K562 (cell line): ENCODE measurements at regions not wholly inside any gene's neighbourhood (a gene's known extent, or its start where the extent isn't known, plus 50 kb on each side); places are given as distances from the start of the nearest gene placed in this dataset.

ENCODE experiments used
- ARID2 ChIP-seq: fragments of 450-650 bp; IDR thresholded peaks from 2 replicates; pipeline ENCODE4 v1.6.1; 2017; ENCODE audit warnings: antibody characterized with exemption, mild to moderate bottlenecking
- C11orf30 ChIP-seq: fragments of 450-650 bp; IDR thresholded peaks from 2 replicates; pipeline ENCODE4 v1.6.1; 2016; ENCODE audit warnings: low read depth, mild to moderate bottlenecking
- CHD2 ChIP-seq: IDR thresholded peaks from 2 replicates; pipeline ENCODE4 v1.6.1; 2011; ENCODE audit warnings: low read depth, low read length
- E4F1 ChIP-seq: fragments of 250-450 bp; sonication (Bioruptor Pico); IDR thresholded peaks from 2 replicates; pipeline ENCODE4 v1.5.0; 2021; ENCODE audit warnings: mild to moderate bottlenecking, borderline replicate concordance
- ELF1 ChIP-seq: fragments of 200-800 bp; sonication (Bioruptor generic); IDR thresholded peaks from 2 replicates; pipeline ENCODE4 v1.6.1; 2016; ENCODE audit warnings: missing genetic modification characterization, missing compliant biosample characterization
- LEF1 ChIP-seq: fragments of 450-650 bp; IDR thresholded peaks from 2 replicates; pipeline ENCODE4 v1.6.1; 2016; ENCODE audit warnings: mild to moderate bottlenecking
- NFATC3 ChIP-seq: fragments of 450-650 bp; IDR thresholded peaks from 2 replicates; pipeline ENCODE4 v1.6.1; 2017; ENCODE audit warnings: mild to moderate bottlenecking
- NR2C1 ChIP-seq, 2 experiments: fragments of 450-650 bp; IDR thresholded peaks; 2 replicates each; pipeline ENCODE4 v1.6.1; 2017; ENCODE audit warnings: mild to moderate bottlenecking in 2 of 2, antibody characterized with exemption in 1 of 2, inconsistent platforms in 1 of 2, missing compliant biosample characterization in 1 of 2, missing genetic modification characterization in 1 of 2
- PURB ChIP-seq: sonication (generic); formaldehyde crosslinking; IDR thresholded peaks from 2 replicates; pipeline ENCODE4 v1.9.0; 2021; ENCODE audit warnings: low read depth, mild to moderate bottlenecking, missing genetic modification reagents
- REST ChIP-seq, 2 experiments: fragments of 450-650 bp; formaldehyde crosslinking in 1 of 2; IDR thresholded peaks; 2 replicates each; pipeline versions ENCODE4 v1.4.0 to v1.6.1; 2014 to 2020; ENCODE audit warnings: mild to moderate bottlenecking in 2 of 2, borderline replicate concordance in 1 of 2, low read depth in 1 of 2
- YBX1 ChIP-seq: fragments of 450-650 bp; IDR thresholded peaks from 2 replicates; pipeline ENCODE4 v1.7.1; 2016; ENCODE audit warnings: mild to moderate bottlenecking
- ZKSCAN3 ChIP-seq: fragments of 250-450 bp; sonication (Bioruptor Pico); IDR thresholded peaks from 2 replicates; pipeline ENCODE4 v1.4.0; 2020
- ZNF263 ChIP-seq: sonication (generic); formaldehyde crosslinking; IDR thresholded peaks from 2 replicates; pipeline ENCODE4 v1.8.0; 2022; ENCODE audit warnings: mild to moderate bottlenecking, missing genetic modification reagents, borderline replicate concordance
- ZNF324 ChIP-seq: fragments of 250-450 bp; sonication (Bioruptor Pico); IDR thresholded peaks from 2 replicates; pipeline ENCODE4 v1.4.0; 2020; ENCODE audit warnings: mild to moderate bottlenecking
- ZNF507 ChIP-seq: conservative IDR thresholded peaks from 2 replicates; pipeline ENCODE4 v1.6.1; 2017; ENCODE audit warnings: missing genetic modification characterization, missing compliant biosample characterization
- ZNF583 ChIP-seq: fragments of 250-450 bp; sonication (Bioruptor Pico); IDR thresholded peaks from 2 replicates; pipeline ENCODE4 v1.4.0; 2020
- ZNF639 ChIP-seq, 2 experiments: fragments of 200-800 bp in 1 of 2; sonication (Bioruptor generic) in 1 of 2; sonication (generic) in 1 of 2; formaldehyde crosslinking in 1 of 2; IDR thresholded peaks in 1 of 2; conservative IDR thresholded peaks in 1 of 2; 2 replicates each; pipeline versions ENCODE4 v1.5.0 to v1.6.1; 2016 to 2020; ENCODE audit warnings: missing compliant biosample characterization in 1 of 2, missing genetic modification characterization in 1 of 2, missing genetic modification reagents in 1 of 2

- TF ChIP-seq ZNF639 (CRISPR knock-in tag; conservative IDR thresholded peaks at IDR 0.05 in 1 of 2, IDR thresholded peaks at IDR 0.05 in 1 of 2) (no peak), NFATC3 (no peak), ZNF263 (no peak), LEF1 (peak; percentile 73), ZNF583 (no peak), YBX1 (no peak), CHD2 (no peak), E4F1 (CRISPR knock-in tag) (no peak), ELF1 (tag) (no peak), ZKSCAN3 (CRISPR knock-in tag) (no peak), ZNF324 (CRISPR knock-in tag) (no peak), REST (IDR thresholded peaks at IDR 0.05; ENCODE audit: borderline replicate concordance) (peak; percentile 93), REST (CRISPR knock-in tag; IDR thresholded peaks at IDR 0.05; ENCODE audit: low read depth) (no peak), NR2C1 (IDR thresholded peaks at IDR 0.05) (no peak), NR2C1 (tag; IDR thresholded peaks at IDR 0.05) (no peak), ZNF507 (no peak), C11orf30 (no peak), PURB (CRISPR knock-in tag) (no peak), ARID2 (peak; percentile 83; the same call in 1 of the 2 replicates)
These were observed 64.8 kb downstream of the DNTTIP2 start (continued) for GRCh38 chr1:93814059-93814794.
